ENCODE measurements at regions not wholly inside any gene's neighbourhood (a gene's known extent, or its start where the extent isn't known, plus 50 kb on each side); places are given as distances from the start of the nearest gene placed in this dataset.

GRCh38 chr7:19392246-19392645, 247.0 kb upstream of the FERD3L start:
- no peak for TF ChIP-seq CTCF (IDR thresholded peaks at IDR 0.05; ENCODE audit: insufficient read depth, low read depth, low read length, missing control alignments)
- DNase-seq (ENCODE audit: low read depth), result no peak

GRCh38 chr7:19390795-19391194, 245.6 kb upstream of the FERD3L start:
- no peak for DNase-seq (ENCODE audit: low read depth)
- no peak overlapping the region for H3K4me3 ChIP-seq (ENCODE audit: low read length)
- no peak for TF ChIP-seq CTCF (IDR thresholded peaks at IDR 0.05; ENCODE audit: insufficient read depth, low read depth, low read length, missing control alignments)

More at GRCh38 chr7:19392246-19392645, 247.0 kb upstream of the FERD3L start:
- no peak overlapping the region for H3K4me3 ChIP-seq (ENCODE audit: low read length)

- no peak for DNase-seq (ENCODE audit: low read depth)
- no peak overlapping the region for H3K4me3 ChIP-seq (ENCODE audit: low read length)
- TF ChIP-seq CTCF (IDR thresholded peaks at IDR 0.05; ENCODE audit: insufficient read depth, low read depth, low read length, missing control alignments), result no peak
Observed at GRCh38 chr7:19381321-19381720, 236.1 kb upstream of the FERD3L start.

GRCh38 chr7:19378345-19378714, 233.1 kb upstream of the FERD3L start:
- DNase-seq (ENCODE audit: low read depth), result no peak
- TF ChIP-seq CTCF (IDR thresholded peaks at IDR 0.05; ENCODE audit: insufficient read depth, low read depth, low read length, missing control alignments), result no peak
- H3K4me3 ChIP-seq (ENCODE audit: low read length), result no peak overlapping the region

- DNase-seq (ENCODE audit: low read depth), result peak; percentile 42
- no peak for TF ChIP-seq CTCF (IDR thresholded peaks at IDR 0.05; ENCODE audit: insufficient read depth, low read depth, low read length, missing control alignments)
- H3K4me3 ChIP-seq (ENCODE audit: low read length), result no peak overlapping the region
Observed at GRCh38 chr7:19377611-19378344, 232.6 kb upstream of the FERD3L start.

- no peak for DNase-seq (ENCODE audit: low read depth)
- TF ChIP-seq CTCF (IDR thresholded peaks at IDR 0.05; ENCODE audit: insufficient read depth, low read depth, low read length, missing control alignments), result no peak
- H3K4me3 ChIP-seq (ENCODE audit: low read length), result no peak overlapping the region
Observed at GRCh38 chr7:19376538-19376937, 231.3 kb upstream of the FERD3L start.

GRCh38 chr7:19375976-19376375, 230.8 kb upstream of the FERD3L start:
- DNase-seq (ENCODE audit: low read depth), result peak; percentile 87
- no peak overlapping the region for H3K4me3 ChIP-seq (ENCODE audit: low read length)
- TF ChIP-seq CTCF (IDR thresholded peaks at IDR 0.05; ENCODE audit: insufficient read depth, low read depth, low read length, missing control alignments), result no peak

Data from epithelial cell of esophagus (primary cell).